HUDEP-2 (cell line): ENCODE measurements at regions not wholly inside any gene's neighbourhood (a gene's known extent, or its start where the extent isn't known, plus 50 kb on each side); places are given as distances from the start of the nearest gene placed in this dataset.

Source experiments
- DNase-seq, 76 experiments: peaks; one replicate each; lab custom pipeline; 2025; ENCODE audit not compliant: unreplicated experiment in 76 of 76; lab: John Stamatoyannopoulos, UW

GRCh38 chr5:30106596-30106995 lies 1086.9 kb upstream of the CDH6 start:
- DNase-seq: no peak

DNA sequence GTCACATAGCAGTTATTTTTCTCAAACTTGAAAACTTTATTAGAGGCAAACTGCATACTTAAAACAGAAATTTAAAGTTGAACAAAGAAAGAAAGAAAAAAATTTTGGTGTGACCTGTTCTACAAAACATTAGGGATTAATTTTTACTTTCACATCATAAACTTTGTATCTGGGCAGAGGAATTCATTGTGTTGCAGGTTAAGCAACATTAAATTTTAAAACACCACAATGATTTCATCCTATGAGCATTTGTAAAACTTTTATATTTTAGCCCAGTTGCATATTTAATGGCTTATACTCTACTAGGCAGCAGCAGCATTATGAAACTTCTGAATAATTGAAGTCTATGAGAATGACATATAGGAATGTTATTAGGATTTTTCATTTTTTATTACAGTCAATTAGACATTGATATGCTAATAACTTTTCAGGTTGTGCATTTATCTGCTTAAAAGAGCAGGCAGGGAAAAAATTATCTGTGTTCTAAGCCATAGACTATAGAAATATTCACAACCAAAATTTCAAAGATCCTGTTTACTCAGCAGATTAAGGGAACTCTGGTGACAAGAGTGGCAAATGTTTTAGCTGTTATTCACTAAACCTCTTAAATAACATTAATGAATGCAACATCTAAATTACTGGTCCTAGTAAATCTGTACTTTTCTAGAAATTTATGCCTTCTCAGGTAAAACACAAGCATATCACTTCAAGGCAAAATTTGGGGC lies 1088.5 kb upstream of the CDH6 start:
- no peak for DNase-seq

DNA sequence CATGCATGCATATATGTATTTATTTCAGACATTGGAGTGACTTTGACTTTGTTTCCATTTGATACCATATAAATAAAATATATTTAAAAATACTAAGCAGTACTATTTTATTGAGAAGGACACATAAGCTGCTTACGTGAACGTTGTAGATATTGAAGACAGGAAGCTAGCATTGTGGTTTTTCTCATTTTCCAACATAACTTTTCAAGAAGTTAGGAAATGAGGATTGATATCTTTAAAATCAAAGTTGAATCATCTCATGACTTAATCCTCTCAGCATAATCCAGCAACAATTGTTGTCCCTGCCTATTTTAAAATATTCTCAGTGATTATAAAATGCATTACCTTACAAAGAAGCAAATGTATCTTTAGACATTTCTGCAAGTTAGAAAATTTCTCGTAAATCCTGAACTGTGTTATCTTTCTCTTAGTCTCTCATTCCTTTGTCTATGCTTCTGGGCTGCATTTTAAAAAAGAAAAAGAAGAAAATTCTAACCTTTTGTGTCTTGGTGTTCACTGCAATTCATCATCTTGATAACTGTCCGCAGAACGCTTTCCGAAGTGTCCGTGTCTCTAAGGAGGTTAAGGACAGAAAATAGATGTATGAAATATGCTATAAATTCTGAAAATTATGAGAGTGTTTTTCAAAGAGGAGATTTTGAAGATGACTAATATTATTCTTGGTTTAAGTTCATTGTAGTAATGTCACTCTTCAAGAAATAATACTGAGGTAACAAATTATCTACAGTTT lies 1089.9 kb upstream of the CDH6 start:
- DNase-seq: no peak

DNA sequence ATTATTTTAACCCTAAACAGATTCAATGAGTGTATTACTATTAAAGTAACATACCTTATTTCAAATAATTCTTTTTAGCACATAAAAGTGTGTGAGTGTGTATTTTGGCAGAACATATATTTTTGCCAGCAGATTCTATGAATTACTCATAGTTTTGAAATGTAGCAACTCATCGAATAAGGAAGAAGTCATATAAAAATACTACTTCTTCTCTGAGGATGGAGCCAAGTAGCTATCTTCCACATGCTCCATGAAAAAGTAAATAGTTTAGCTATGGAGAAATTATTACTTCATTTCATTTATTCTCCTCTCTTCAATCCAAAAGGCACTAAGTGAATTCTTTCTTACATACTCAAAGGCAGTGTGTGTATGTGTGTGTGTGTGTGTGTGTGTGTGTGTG lies 1090.4 kb upstream of the CDH6 start:
- DNase-seq: no peak

DNA sequence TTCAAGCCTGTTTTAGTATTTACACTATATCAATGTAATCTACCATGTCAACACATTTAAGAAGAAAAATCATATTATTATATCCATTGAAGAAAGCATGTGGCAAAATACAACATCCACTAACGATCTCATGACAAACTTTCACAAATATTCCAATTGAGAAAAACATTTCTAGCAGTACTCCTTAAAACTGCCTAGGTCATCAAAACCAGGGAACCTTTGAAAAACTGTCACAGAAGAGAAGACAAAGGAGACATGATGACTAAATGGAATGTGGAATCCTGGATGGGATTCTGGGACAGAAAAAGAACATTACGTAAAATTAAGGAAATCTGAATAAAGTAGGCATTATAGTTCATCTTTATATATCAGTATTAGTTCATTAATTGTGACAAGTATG lies 1091.3 kb upstream of the CDH6 start:
- DNase-seq: no peak

DNA sequence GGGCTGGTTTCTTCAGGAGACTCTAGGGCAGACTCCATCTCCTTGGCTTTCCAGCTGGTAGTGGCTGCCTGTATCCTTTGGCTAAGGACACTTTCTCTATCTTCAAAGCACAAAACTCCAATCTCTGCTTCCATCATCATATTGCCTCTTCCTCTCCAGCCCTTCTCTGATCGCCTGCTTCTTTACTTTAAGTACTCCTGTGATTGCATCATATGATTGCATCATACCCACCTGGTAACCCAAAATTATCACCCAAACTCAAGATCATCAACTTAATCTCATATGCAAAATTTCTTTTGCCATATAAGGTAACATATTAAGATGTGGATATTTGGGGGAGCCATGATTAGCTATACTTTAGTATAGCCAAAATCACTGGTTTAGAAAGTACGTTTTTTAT lies 1092.6 kb upstream of the CDH6 start:
- DNase-seq: no peak

GRCh38 chr5:30100148-30100713 lies 1093.3 kb upstream of the CDH6 start:
- DNase-seq: no peak

DNA sequence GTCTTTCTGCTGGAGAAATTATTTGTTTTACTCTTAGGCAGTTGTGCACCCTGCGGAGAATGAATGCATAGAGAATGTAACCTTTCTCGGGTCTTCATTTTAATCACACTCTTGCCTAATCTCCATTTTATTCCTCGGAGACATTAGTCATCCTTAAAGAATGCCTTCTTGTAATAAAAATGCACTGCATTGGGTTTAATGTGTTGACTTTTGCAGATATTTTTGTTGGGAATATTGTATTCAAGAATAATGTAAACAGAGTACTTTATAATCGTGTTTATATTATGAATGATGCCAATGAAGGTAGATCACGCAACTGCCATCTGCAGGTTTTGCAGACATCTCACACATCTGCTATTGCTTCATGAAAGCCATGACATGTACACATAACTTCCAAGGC lies 1093.9 kb upstream of the CDH6 start:
- DNase-seq: no peak

GRCh38 chr5:30098940-30099339 lies 1094.5 kb upstream of the CDH6 start:
- DNase-seq: no peak

- no peak for DNase-seq
These were observed 1100.9 kb upstream of the CDH6 start for GRCh38 chr5:30092548-30092947.

DNA sequence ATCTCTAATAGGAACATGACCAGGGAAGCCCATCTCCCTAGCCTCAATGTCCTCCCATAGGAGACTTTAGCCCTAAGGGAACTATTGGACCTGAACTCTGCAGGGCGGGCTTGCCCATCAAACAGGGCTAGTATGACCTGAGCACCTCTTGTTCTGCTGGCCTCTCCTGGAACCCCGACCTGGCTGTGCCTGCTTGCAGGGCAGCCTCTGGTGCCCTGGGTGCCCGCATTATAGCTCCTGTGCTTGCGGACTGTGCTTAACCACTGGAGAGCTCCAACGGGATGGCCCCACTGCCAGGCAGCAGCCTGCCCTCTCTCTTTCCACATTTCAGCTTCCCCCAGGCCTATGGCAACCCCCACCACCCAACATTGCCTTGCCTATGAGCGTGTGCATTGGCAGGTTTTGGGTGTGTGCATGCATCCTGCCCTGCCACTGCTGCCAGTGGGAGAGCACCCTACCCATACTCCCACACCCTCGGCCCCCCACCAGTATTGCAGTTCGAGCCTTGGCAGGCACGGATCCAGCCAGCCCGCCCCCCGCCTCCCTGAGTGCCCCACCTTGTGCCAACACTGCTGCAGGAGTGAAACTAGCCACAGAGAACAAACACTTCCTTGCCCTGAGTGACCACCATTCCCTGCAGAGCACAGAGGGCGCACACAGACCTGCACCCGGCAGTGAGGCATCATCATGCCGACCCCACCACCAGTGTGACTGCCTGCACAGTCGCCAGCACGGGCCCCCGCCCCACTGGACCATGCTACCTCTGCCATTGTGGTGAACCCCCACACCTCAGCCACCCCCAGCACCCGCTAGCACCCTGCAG lies 1123.8 kb upstream of the CDH6 start:
- no peak for DNase-seq

GRCh38 chr5:30063503-30063902 lies 1130.0 kb upstream of the CDH6 start:
- no peak for DNase-seq

DNA sequence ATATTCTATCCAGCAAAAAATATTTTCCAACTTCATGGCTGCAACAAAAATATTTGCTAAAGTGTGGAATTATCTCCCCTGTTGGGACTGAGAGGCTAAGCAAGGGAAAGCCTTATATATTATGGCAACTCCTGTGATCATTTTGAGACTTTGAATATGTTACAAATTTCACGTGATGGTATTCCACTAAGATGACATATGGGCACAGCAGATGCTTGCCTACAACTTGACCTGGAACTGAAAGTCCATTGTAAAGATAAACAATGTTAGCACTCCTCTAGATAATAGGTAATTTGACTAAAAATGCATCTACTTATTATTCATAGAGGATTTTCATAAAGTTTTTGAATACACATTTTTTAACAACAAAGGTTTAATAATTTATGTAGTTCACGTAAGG lies 1141.5 kb upstream of the CDH6 start:
- no peak for DNase-seq

DNA sequence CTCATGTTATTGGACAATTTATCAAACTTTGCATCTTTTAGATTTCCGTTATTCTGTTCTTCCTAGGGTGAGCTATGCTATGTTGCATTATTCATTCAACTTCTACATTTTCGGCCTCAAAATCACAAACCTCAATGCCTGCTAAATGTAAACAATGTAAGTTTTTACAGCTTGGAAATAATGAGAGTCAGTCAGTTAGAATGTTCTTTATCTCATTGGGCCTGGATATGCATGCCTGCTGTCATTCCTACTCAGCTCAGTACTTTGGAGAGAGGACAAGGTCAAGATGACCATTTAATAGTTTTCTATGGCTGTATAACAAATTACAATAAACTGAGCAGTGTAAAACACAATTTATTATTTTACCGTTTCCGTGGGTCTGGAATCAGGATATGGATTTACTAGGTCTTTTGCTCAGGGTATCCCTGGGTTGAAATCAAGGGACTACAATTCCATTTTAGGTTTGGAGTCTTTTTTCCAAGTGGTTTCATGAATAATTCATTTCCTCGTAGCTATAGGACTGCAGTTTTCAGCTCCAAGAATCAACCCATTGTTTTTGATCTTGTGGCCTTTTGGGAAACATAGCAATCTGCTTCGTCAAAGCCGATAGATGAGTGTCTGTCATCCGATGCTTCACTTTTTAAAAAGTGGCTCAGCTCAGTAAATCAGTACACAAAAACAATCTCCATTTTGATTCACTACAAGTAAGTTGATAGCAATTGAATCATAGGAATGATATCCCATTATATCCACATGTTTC lies 1143.2 kb upstream of the CDH6 start:
- DNase-seq: no peak

GRCh38 chr5:30042677-30043076 lies 1150.8 kb upstream of the CDH6 start:
- DNase-seq: no peak

- DNase-seq: no peak
These were observed 1151.6 kb upstream of the CDH6 start for GRCh38 chr5:30041831-30042385.

GRCh38 chr5:30041291-30041690 lies 1152.2 kb upstream of the CDH6 start:
- no peak for DNase-seq

DNA sequence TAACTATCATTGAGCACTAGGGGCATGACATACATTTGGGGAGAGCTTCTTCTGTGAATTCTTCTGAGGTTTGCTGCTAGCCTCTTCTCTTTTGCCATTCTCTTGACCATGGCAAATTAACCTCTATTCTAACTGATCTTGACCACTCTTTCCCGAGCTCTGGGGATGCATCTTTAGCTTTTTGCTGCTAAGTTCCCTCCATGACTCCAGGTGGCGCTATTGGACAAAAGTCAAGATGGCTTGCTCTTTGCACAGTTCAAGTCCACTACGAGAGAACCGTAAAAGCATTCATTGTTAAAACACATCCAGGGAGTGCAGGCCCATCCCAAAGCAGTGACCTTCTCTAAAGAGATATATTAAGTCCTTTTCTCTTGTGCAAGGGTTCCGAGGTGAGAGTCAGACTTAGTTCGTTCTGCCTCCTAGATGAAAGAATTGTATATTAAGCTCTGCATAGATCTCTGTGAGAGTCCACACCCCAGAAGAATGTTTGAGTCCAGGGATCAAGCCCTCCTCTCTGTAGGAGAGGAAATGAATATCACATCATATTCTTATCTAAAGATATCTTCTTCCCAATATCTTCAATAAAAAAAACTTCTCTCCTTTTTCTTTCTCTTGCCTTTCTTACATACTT lies 1152.9 kb upstream of the CDH6 start:
- DNase-seq: peak in 48 of 76 experiments; percentile 1 to 62 (median 23)

DNA sequence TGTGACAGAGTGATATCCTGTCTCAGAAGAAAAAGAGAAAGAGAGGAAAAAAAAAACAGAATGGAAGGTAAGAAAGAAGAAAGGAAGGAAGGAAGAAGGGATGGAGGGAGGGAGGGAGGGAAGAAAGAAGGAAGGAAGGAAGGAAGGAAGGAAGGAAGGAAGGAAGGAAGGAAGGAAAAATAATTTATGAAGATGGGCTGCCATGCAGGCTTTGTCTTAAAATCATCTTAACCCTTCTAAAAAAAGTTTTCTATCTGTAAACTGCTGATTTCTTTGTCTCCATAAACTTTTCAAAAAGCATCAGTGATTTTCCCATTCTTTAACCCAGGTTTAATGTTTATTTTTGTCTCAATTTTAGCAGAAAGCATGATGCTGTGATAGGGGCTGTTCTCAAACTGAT lies 1154.1 kb upstream of the CDH6 start:
- DNase-seq: no peak

GRCh38 chr5:30034870-30035269 lies 1158.6 kb upstream of the CDH6 start:
- DNase-seq: no peak
